H1 (cell line): ENCODE measurements at regions not wholly inside any gene's neighbourhood (a gene's known extent, or its start where the extent isn't known, plus 50 kb on each side); places are given as distances from the start of the nearest gene placed in this dataset.

Experiments used
- CTCF ChIA-PET: fragments of 300-600 bp; sonication (Branson Sonifier 250); formaldehyde crosslinking; loops from one replicate; lab custom pipeline; 2021; ENCODE audit not compliant: partially characterized antibody; lab: Charles Lee
- POLR2A ChIA-PET: fragments of 300-600 bp; sonication (Branson Sonifier 250); formaldehyde crosslinking; loops from one replicate; lab custom pipeline; 2021; ENCODE audit warnings: inconsistent platforms; ENCODE audit not compliant: partially characterized antibody; lab: Charles Lee
- DNase-seq, 2 experiments: peaks; one replicate each; pipeline versions ENCODE4 v3.0.0 to v3.0.0-alpha.2; 2010 to 2022; ENCODE audit warnings: low spot score in 2 of 2, low read depth in 1 of 2, mixed read lengths in 1 of 2
- FAIRE-seq: peaks from 2 replicates; lab custom pipeline; 2011; peaks lifted over from hg19 to GRCh38; lab: Jason Lieb, UNC
- H2AFZ ChIP-seq: 2 replicates; pipeline ENCODE4 v1.8.1; 2012; ENCODE audit warnings: low read length, inconsistent platforms
- H2AK5ac ChIP-seq: 2 replicates; pipeline ENCODE4 v1.6.1; 2013; ENCODE audit warnings: low read depth, low read length
- H2BK120ac ChIP-seq: replicated peaks from 2 replicates; pipeline ENCODE3; 2013; ENCODE audit warnings: low read depth, low read length, inconsistent platforms
- H2BK12ac ChIP-seq: 2 replicates; pipeline ENCODE4 v1.6.1; 2013; ENCODE audit warnings: low read depth, low read length
- H2BK15ac ChIP-seq: 2 replicates; pipeline ENCODE4 v1.6.1; 2013; ENCODE audit warnings: low read length
- H2BK20ac ChIP-seq: 2 replicates; pipeline ENCODE4 v1.6.1; 2013; ENCODE audit warnings: low read length
- H2BK5ac ChIP-seq: 2 replicates; pipeline ENCODE4 v1.6.1; 2013; ENCODE audit warnings: low read depth, low read length
- H3K14ac ChIP-seq: 2 replicates; pipeline ENCODE4 v1.6.1; 2013; ENCODE audit warnings: inconsistent platforms; ENCODE audit not compliant: insufficient read length
- H3K18ac ChIP-seq: 2 replicates; pipeline ENCODE4 v1.6.1; 2013; ENCODE audit warnings: low read length; ENCODE audit errors: extremely low read depth
- H3K23ac ChIP-seq: 2 replicates; pipeline ENCODE4 v1.6.1; 2013; ENCODE audit warnings: inconsistent platforms; ENCODE audit not compliant: insufficient read length
- H3K23me2 ChIP-seq: 2 replicates; pipeline ENCODE4 v1.6.1; 2013; ENCODE audit warnings: low read depth, low read length
- H3K27ac ChIP-seq: 2 replicates; pipeline ENCODE4 v1.6.1; 2011; ENCODE audit warnings: low read depth, low read length, inconsistent platforms
- H3K27me3 ChIP-seq, 4 experiments: replicated peaks in 1 of 4; 1 replicate in 1 of 4; 2 replicates in 3 of 4; pipeline versions ENCODE4 v1.6.1 to v1.8.1; 2011 to 2013; ENCODE audit warnings: low read length in 3 of 4, mild to moderate bottlenecking in 3 of 4, inconsistent platforms in 2 of 4, mixed read lengths in 2 of 4, moderate library complexity in 1 of 4; ENCODE audit not compliant: control insufficient read depth in 3 of 4, insufficient read depth in 3 of 4; ENCODE audit errors: extremely low read depth in 1 of 4
- H3K36me3 ChIP-seq, 4 experiments: 2 replicates each; pipeline versions ENCODE4 v1.6.1 to v1.8.1; 2011 to 2013; ENCODE audit warnings: mild to moderate bottlenecking in 4 of 4, low read length in 3 of 4, moderate library complexity in 2 of 4, control low read depth in 1 of 4, inconsistent platforms in 1 of 4; ENCODE audit not compliant: insufficient read depth in 4 of 4, control insufficient read depth in 2 of 4
- H3K4ac ChIP-seq: replicated peaks from 2 replicates; pipeline ENCODE3; 2013; ENCODE audit warnings: low read length, low read depth, mixed read lengths, inconsistent platforms; ENCODE audit not compliant: insufficient read length
- H3K4me1 ChIP-seq, 4 experiments: replicated peaks in 1 of 4; 1 replicate in 1 of 4; 2 replicates in 3 of 4; pipeline versions ENCODE4 v1.6.1 to v1.8.1; 2011 to 2013; ENCODE audit warnings: low read length in 3 of 4, inconsistent platforms in 2 of 4, mixed read lengths in 1 of 4; ENCODE audit not compliant: insufficient read depth in 4 of 4, control insufficient read depth in 3 of 4
- H3K4me2 ChIP-seq, 2 experiments: 2 replicates each; pipeline versions ENCODE4 v1.6.1 to v1.8.1; 2011 to 2013; ENCODE audit warnings: low read depth in 2 of 2, low read length in 2 of 2, control low read depth in 1 of 2, inconsistent platforms in 1 of 2, mild to moderate bottlenecking in 1 of 2; ENCODE audit not compliant: insufficient read depth in 1 of 2
- H3K4me3 ChIP-seq, 4 experiments: fragments of 200-600, 300-600 bp in 1 of 4; sonication (generic), shearing (Covaris generic), sonication (Bioruptor Twin) in 1 of 4; 2 replicates each; pipeline versions ENCODE4 v1.5.1 to v1.8.1; 2011 to 2016; ENCODE audit warnings: low read length in 4 of 4, low read depth in 3 of 4, control low read depth in 2 of 4, inconsistent platforms in 2 of 4, mild to moderate bottlenecking in 2 of 4, mixed read lengths in 1 of 4, moderate library complexity in 1 of 4; ENCODE audit not compliant: insufficient read depth in 2 of 4; ENCODE audit errors: extremely low read depth in 1 of 4
- H3K56ac ChIP-seq: replicated peaks from 2 replicates; pipeline ENCODE3; 2013; ENCODE audit warnings: low read depth, mild to moderate bottlenecking, mixed read lengths, low read length, inconsistent platforms; ENCODE audit not compliant: insufficient read length
- H3K79me1 ChIP-seq: 2 replicates; pipeline ENCODE4 v1.6.1; 2013; ENCODE audit warnings: low read depth, low read length, control low read depth
- H3K79me2 ChIP-seq, 2 experiments: 2 replicates each; pipeline versions ENCODE4 v1.6.1 to v1.8.1; 2012 to 2013; ENCODE audit warnings: low read length in 2 of 2, mild to moderate bottlenecking in 2 of 2, inconsistent platforms in 1 of 2; ENCODE audit not compliant: insufficient read depth in 2 of 2, control insufficient read depth in 1 of 2
- H3K9ac ChIP-seq, 4 experiments: replicated peaks in 1 of 4; 1 replicate in 1 of 4; 2 replicates in 3 of 4; pipeline versions ENCODE4 v1.6.1 to v1.8.1; 2011 to 2013; ENCODE audit warnings: low read depth in 3 of 4, low read length in 3 of 4, control low read depth in 2 of 4, mild to moderate bottlenecking in 2 of 4, moderate library complexity in 2 of 4, inconsistent platforms in 1 of 4; ENCODE audit errors: extremely low read depth in 1 of 4
- H3K9me3 ChIP-seq, 2 experiments: 2 replicates each; pipeline versions ENCODE4 v1.6.1 to v1.8.1; 2012 to 2013; ENCODE audit warnings: mild to moderate bottlenecking in 2 of 2, moderate library complexity in 2 of 2, control low read depth in 1 of 2, inconsistent platforms in 1 of 2, low read depth in 1 of 2, low read length in 1 of 2, mixed read lengths in 1 of 2; ENCODE audit not compliant: insufficient read depth in 2 of 2
- H4K20me1 ChIP-seq, 2 experiments: replicated peaks in 1 of 2; 2 replicates each; pipeline versions ENCODE3 to v1.8.1; 2011 to 2013; ENCODE audit warnings: inconsistent platforms in 2 of 2, low read length in 2 of 2, mild to moderate bottlenecking in 1 of 2; ENCODE audit not compliant: insufficient read depth in 2 of 2, control insufficient read depth in 1 of 2
- H4K5ac ChIP-seq: 2 replicates; pipeline ENCODE4 v1.6.1; 2013; ENCODE audit warnings: low read length, low read depth, mixed read lengths, inconsistent platforms; ENCODE audit not compliant: insufficient read length
- H4K8ac ChIP-seq: 2 replicates; pipeline ENCODE4 v1.8.0; 2013; ENCODE audit warnings: mild to moderate bottlenecking, moderate library complexity, low read length, inconsistent platforms; ENCODE audit not compliant: insufficient read depth; ENCODE audit errors: extremely low read depth
- H4K91ac ChIP-seq: replicated peaks from 2 replicates; pipeline ENCODE3; 2013; ENCODE audit warnings: low read length, mixed read lengths, inconsistent platforms; ENCODE audit not compliant: insufficient read length
- EP300 ChIP-seq, 2 experiments: IDR thresholded peaks; 1 replicate in 1 of 2; 2 replicates in 1 of 2; pipeline ENCODE4 v1.6.1; 2011 to 2012; ENCODE audit warnings: low read depth in 2 of 2, low read length in 2 of 2, mild to moderate bottlenecking in 2 of 2, borderline replicate concordance in 1 of 2, inconsistent platforms in 1 of 2, moderate library complexity in 1 of 2
- EZH2 ChIP-seq: fragments of 200-600 bp; sonication (generic); IDR thresholded peaks from 2 replicates; pipeline ENCODE4 v1.7.1; 2012; ENCODE audit warnings: low read depth, mild to moderate bottlenecking, moderate library complexity, low read length, inconsistent platforms; ENCODE audit not compliant: severe bottlenecking
- GABPA ChIP-seq: IDR thresholded peaks from 2 replicates; pipeline ENCODE4 v1.6.1; 2011; ENCODE audit warnings: mild to moderate bottlenecking, low read length, moderate library complexity, borderline replicate concordance; ENCODE audit not compliant: insufficient read depth
- HDAC2 ChIP-seq, 2 experiments: fragments of 300-600 bp in 1 of 2; sonication (generic) in 1 of 2; IDR thresholded peaks; 2 replicates each; pipeline ENCODE4 v1.6.1; 2011 to 2012; ENCODE audit warnings: low read depth in 2 of 2, low read length in 2 of 2, mild to moderate bottlenecking in 2 of 2, moderate library complexity in 2 of 2, borderline replicate concordance in 1 of 2, inconsistent platforms in 1 of 2
- MAFK ChIP-seq: IDR thresholded peaks from 2 replicates; pipeline ENCODE4 v1.6.1; 2012; ENCODE audit warnings: low read depth, mild to moderate bottlenecking, improper control_type of control experiment, low read length
- NANOG ChIP-seq: IDR thresholded peaks from 2 replicates; pipeline ENCODE4 v1.6.1; 2011; ENCODE audit warnings: low read length, low read depth, mild to moderate bottlenecking, inconsistent platforms; ENCODE audit not compliant: insufficient read depth, poor library complexity, severe bottlenecking
- RFX5 ChIP-seq: IDR thresholded peaks from 2 replicates; pipeline ENCODE4 v1.6.1; 2011; ENCODE audit warnings: low read depth, low read length, improper control_type of control experiment, borderline replicate concordance
- RXRA ChIP-seq: IDR thresholded peaks from 2 replicates; pipeline ENCODE4 v1.6.1; 2011; ENCODE audit warnings: low read depth, mild to moderate bottlenecking, low read length, moderate library complexity; ENCODE audit not compliant: insufficient read depth
- SP1 ChIP-seq: IDR thresholded peaks from 2 replicates; pipeline ENCODE4 v1.6.1; 2011; ENCODE audit warnings: low read depth, low read length
- WGBS, 2 experiments: shearing (Covaris generic) in 1 of 2; methylation state at CpG; one replicate each; pipeline versions ENCODE4 v1.1.6 to v1.1.7; 2013 to 2015; ENCODE audit warnings: low lambda C conversion rate in 2 of 2, mixed read lengths in 2 of 2, inconsistent platforms in 1 of 2, low coverage in 1 of 2, missing lambda C conversion rate in 1 of 2; ENCODE audit not compliant: insufficient replicate concordance in 2 of 2, insufficient coverage in 1 of 2, insufficient read length in 1 of 2; ENCODE audit errors: extremely low coverage in 1 of 2, missing lambda C conversion rate in 1 of 2; 5-methylcytosine and 5-hydroxymethylcytosine counted together

GRCh38 chr13:50452756-50453155, 390.7 kb downstream of the DLEU7 start:
- Histone ChIP-seq H2BK12ac (no peak overlapping the region), H3K4me2 (no peak overlapping the region), H2AK5ac (no peak overlapping the region), H3K14ac (no peak overlapping the region), H3K4me3 (no peak overlapping the region), H3K23me2 (no peaks in the 10 kb centered on the region), H3K56ac (no peak overlapping the region), H3K9ac (no peak overlapping the region), H2BK15ac (no peak overlapping the region), H2AFZ (no peak overlapping the region), H3K23ac (no peak overlapping the region), H3K9me3 (no peaks in the 10 kb centered on the region), H3K36me3 (no peaks in the 10 kb centered on the region), H4K91ac (no peak overlapping the region), H3K79me1 (no peaks in the 10 kb centered on the region), H4K8ac (no peak overlapping the region), H3K4ac (no peak overlapping the region), H2BK120ac (no peak overlapping the region), H3K27me3 (no peaks in the 10 kb centered on the region), H4K20me1 (no peaks in the 10 kb centered on the region), H3K4me1 (peaks cover 1 to 9% (median 6%) of the 10 kb centered on the region in 4 experiments; a peak in 5 of 7 replicates), H2BK5ac (no peak overlapping the region), H4K5ac (no peak overlapping the region), H3K79me2 (no peaks in the 10 kb centered on the region), H3K27ac (no peak overlapping the region), H2BK20ac (no peak overlapping the region), H3K18ac (no peak overlapping the region)
- DNase-seq (no peak), FAIRE-seq (no peak)
- WGBS, 2 experiments, result 88% methylated on average over 2 of the region's 2 CpGs; no CpG with 5 or more reads in 1 of the 2 experiments
- no peak for TF ChIP-seq NANOG
- TF ChIP-seq EP300 (IDR thresholded peaks at IDR 0.05; ENCODE audit: borderline replicate concordance in 1 of 2, low read depth in 2 of 2, low read length in 2 of 2), result no peak
- no peak for TF ChIP-seq RXRA
- no peak for TF ChIP-seq HDAC2 (IDR thresholded peaks at IDR 0.05; ENCODE audit: borderline replicate concordance in 1 of 2, low read depth in 2 of 2, low read length in 2 of 2)
- no peak for TF ChIP-seq RFX5
- no peak for TF ChIP-seq MAFK
- TF ChIP-seq EZH2, result no peak
- TF ChIP-seq GABPA, result no peak
- no peak for TF ChIP-seq SP1
- POLR2A ChIA-PET, result no interaction called here
- CTCF ChIA-PET, result no interaction called here
